Neural cell (in vitro differentiated cells): ENCODE measurements at regions not wholly inside any gene's neighbourhood (a gene's known extent, or its start where the extent isn't known, plus 50 kb on each side); places are given as distances from the start of the nearest gene placed in this dataset.

Source experiments
- H2AFZ ChIP-seq: fragments of 200-600, 300-800 bp; sonication (generic), shearing (Covaris generic); 2 replicates; pipeline ENCODE4 v1.6.0; 2014; ENCODE audit warnings: low read depth, mild to moderate bottlenecking, antibody characterized with exemption, low read length, moderate library complexity
- H3F3A ChIP-seq: fragments of 200-600 bp; shearing (Covaris generic); 2 replicates; pipeline ENCODE4 v1.6.1; 2016; ENCODE audit warnings: mild to moderate bottlenecking, moderate library complexity, mixed read lengths, antibody characterized with exemption, low read length; ENCODE audit not compliant: insufficient read depth, poor library complexity, severe bottlenecking
- H3K27ac ChIP-seq: fragments of 200-600, 300-800 bp; sonication (generic), shearing (Covaris generic); 2 replicates; pipeline ENCODE4 v1.5.1; 2014; ENCODE audit warnings: mild to moderate bottlenecking, low read length, moderate library complexity
- H3K27me3 ChIP-seq: fragments of 300-800, 200-600 bp; sonication (generic), shearing (Covaris generic); 2 replicates; pipeline ENCODE4 v1.6.0; 2014; ENCODE audit warnings: mild to moderate bottlenecking, low read depth, low read length, moderate library complexity; ENCODE audit not compliant: insufficient read depth
- H3K36me3 ChIP-seq: fragments of 300-800, 200-600 bp; sonication (generic), shearing (Covaris generic); 2 replicates; pipeline ENCODE4 v1.5.1; 2014; ENCODE audit warnings: mild to moderate bottlenecking, antibody characterized with exemption, low read length, moderate library complexity; ENCODE audit not compliant: insufficient read depth
- H3K4me2 ChIP-seq: fragments of 300-800, 200-600 bp; sonication (generic), shearing (Covaris generic); 2 replicates; pipeline ENCODE4 v1.6.0; 2014; ENCODE audit warnings: mild to moderate bottlenecking, low read length
- H3K4me3 ChIP-seq: fragments of 300-800, 200-600 bp; sonication (generic), shearing (Covaris generic); 2 replicates; pipeline ENCODE4 v1.5.1; 2014; ENCODE audit warnings: mild to moderate bottlenecking, low read length, moderate library complexity
- H3K79me2 ChIP-seq: fragments of 200-600 bp; shearing (Covaris generic); replicated peaks from 2 replicates; pipeline ENCODE4 v1.6.0; 2014; ENCODE audit warnings: mild to moderate bottlenecking, low read length, moderate library complexity; ENCODE audit not compliant: insufficient read depth
- H3K9ac ChIP-seq: fragments of 300-800, 200-600 bp; sonication (generic), shearing (Covaris generic); 2 replicates; pipeline ENCODE4 v1.6.1; 2016; ENCODE audit warnings: mild to moderate bottlenecking, low read length, mixed read lengths
- H3K9me2 ChIP-seq: fragments of 200-600 bp; shearing (Covaris generic); 2 replicates; pipeline ENCODE4 v1.6.1; 2016; ENCODE audit warnings: mild to moderate bottlenecking, low read length, mixed read lengths; ENCODE audit not compliant: insufficient read depth
- H3K9me3 ChIP-seq: fragments of 200-600, 300-800 bp; sonication (generic), shearing (Covaris generic); 2 replicates; pipeline ENCODE4 v1.6.1; 2016; ENCODE audit warnings: mild to moderate bottlenecking, mixed run types, low read length, moderate library complexity, mixed read lengths
- H4K20me1 ChIP-seq: fragments of 200-600 bp; shearing (Covaris generic); 2 replicates; pipeline ENCODE4 v1.6.1; 2016; ENCODE audit warnings: mild to moderate bottlenecking, mixed run types; ENCODE audit not compliant: insufficient read depth
- EP300 ChIP-seq: fragments of 450-650 bp; conservative IDR thresholded peaks from 2 replicates; pipeline ENCODE4 v1.6.1; 2014; ENCODE audit warnings: antibody characterized with exemption, mild to moderate bottlenecking, moderate library complexity; ENCODE audit not compliant: poor library complexity, severe bottlenecking
- EZH2 ChIP-seq: fragments of 200-600, 300-800 bp; shearing (Covaris generic), sonication (generic); IDR thresholded peaks from 2 replicates; pipeline ENCODE4 v1.6.1; 2014; ENCODE audit warnings: antibody characterized with exemption, low read length, borderline replicate concordance, mild to moderate bottlenecking; ENCODE audit not compliant: insufficient read depth, poor library complexity, severe bottlenecking
- MXI1 ChIP-seq: fragments of 450-650 bp; conservative IDR thresholded peaks from 2 replicates; pipeline ENCODE4 v1.6.1; 2014; ENCODE audit warnings: antibody characterized with exemption, mild to moderate bottlenecking; ENCODE audit not compliant: poor library complexity, severe bottlenecking
- POLR2AphosphoS5 ChIP-seq: IDR thresholded peaks from 2 replicates; pipeline ENCODE4 v1.6.1; 2012
- RAD21 ChIP-seq: fragments of 450-650 bp; conservative IDR thresholded peaks from 2 replicates; pipeline ENCODE4 v1.6.1; 2014; ENCODE audit warnings: antibody characterized with exemption, mild to moderate bottlenecking, moderate library complexity
- SMC3 ChIP-seq: fragments of 450-650 bp; conservative IDR thresholded peaks from 2 replicates; pipeline ENCODE4 v1.6.1; 2014; ENCODE audit warnings: antibody characterized with exemption, mild to moderate bottlenecking, moderate library complexity; ENCODE audit not compliant: poor library complexity
- TAF1 ChIP-seq: IDR thresholded peaks from 2 replicates; pipeline ENCODE4 v1.6.1; 2012; ENCODE audit warnings: low read depth
- TF ChIP-seq, protein P1 (sequence below): fragments of 450-650 bp; IDR thresholded peaks from 2 replicates; pipeline ENCODE4 v1.5.1; 2014; ENCODE audit warnings: antibody characterized with exemption, mild to moderate bottlenecking, moderate library complexity; ENCODE audit not compliant: poor library complexity, severe bottlenecking
- TF ChIP-seq, protein P2 (sequence below): IDR thresholded peaks from 2 replicates; pipeline ENCODE4 v1.6.1; 2012; ENCODE audit warnings: borderline replicate concordance

DNA sequence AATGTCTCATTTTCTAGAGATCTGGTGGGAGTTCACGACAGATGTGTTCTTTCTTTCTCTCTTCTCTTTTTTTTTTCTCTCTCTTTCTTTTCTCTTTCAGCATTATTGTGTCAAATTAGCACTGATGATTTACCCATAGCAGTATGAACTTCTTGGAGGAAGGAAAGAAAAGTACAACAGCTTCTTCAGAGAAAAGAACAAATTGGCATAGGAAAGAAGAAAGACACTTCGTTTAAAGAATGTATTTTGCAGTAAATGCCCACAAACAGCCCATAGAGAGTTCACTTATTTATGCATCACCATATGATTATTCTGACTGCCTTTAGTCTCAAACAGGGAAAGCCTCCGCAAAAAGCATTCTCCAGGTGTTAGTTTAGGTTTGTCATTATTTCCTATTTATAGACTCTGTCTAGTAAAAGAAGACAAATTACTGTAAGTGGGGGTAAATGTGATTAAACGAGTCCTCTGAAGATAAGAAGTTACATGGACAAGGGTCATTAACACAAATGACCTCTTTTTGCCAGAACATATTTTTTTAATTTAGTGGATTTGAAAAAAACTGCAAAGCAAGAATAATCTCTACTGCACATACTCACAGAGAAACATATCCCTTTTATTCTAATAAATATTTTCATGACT lies 68.0 kb downstream of the POU5F2 start:
- H4K20me1 ChIP-seq, result no peaks in the 10 kb centered on the region
- H3K79me2 ChIP-seq, result no peaks in the 10 kb centered on the region
- no peak overlapping the region for H3K4me3 ChIP-seq
- no peak overlapping the region for H3K9ac ChIP-seq
- no peaks in the 10 kb centered on the region for H3F3A ChIP-seq
- no peaks in the 10 kb centered on the region for H3K9me3 ChIP-seq
- H2AFZ ChIP-seq, result no peak overlapping the region
- no peaks in the 10 kb centered on the region for H3K36me3 ChIP-seq
- H3K4me2 ChIP-seq, result no peak overlapping the region
- H3K9me2 ChIP-seq, result no peaks in the 10 kb centered on the region
- H3K27ac ChIP-seq, result no peak overlapping the region
- TF ChIP-seq TAF1, result no peak
- TF ChIP-seq, protein P1, sequence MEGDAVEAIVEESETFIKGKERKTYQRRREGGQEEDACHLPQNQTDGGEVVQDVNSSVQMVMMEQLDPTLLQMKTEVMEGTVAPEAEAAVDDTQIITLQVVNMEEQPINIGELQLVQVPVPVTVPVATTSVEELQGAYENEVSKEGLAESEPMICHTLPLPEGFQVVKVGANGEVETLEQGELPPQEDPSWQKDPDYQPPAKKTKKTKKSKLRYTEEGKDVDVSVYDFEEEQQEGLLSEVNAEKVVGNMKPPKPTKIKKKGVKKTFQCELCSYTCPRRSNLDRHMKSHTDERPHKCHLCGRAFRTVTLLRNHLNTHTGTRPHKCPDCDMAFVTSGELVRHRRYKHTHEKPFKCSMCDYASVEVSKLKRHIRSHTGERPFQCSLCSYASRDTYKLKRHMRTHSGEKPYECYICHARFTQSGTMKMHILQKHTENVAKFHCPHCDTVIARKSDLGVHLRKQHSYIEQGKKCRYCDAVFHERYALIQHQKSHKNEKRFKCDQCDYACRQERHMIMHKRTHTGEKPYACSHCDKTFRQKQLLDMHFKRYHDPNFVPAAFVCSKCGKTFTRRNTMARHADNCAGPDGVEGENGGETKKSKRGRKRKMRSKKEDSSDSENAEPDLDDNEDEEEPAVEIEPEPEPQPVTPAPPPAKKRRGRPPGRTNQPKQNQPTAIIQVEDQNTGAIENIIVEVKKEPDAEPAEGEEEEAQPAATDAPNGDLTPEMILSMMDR, result no peak
- no peaks in the 10 kb centered on the region for H3K27me3 ChIP-seq

DNA sequence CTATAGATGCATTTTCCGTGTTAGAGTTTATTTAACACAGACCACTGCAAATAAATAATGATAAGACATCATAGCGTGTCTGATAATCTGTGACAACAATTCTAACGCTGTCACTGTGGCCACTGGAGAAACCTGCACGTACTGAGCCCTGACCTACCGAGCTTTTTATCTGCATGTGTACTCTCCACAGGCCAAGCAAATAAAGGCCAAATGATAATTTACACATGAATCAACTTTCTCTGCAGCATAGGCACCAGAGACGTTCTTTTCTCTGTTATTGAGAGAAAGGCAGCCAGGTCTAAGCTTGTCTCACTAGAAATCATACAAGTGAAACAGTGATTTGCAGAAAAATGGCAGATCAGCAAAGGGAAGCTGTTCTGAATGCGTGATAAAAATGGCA lies 75.8 kb downstream of the POU5F2 start:
- no peaks in the 10 kb centered on the region for H3K79me2 ChIP-seq
- no peaks in the 10 kb centered on the region for H4K20me1 ChIP-seq
- H3K27me3 ChIP-seq, result no peaks in the 10 kb centered on the region
- no peak overlapping the region for H3K9ac ChIP-seq
- no peaks in the 10 kb centered on the region for H3K9me3 ChIP-seq
- peak overlapping the region; percentile 26 for H3K27ac ChIP-seq
- no peaks in the 10 kb centered on the region for H3F3A ChIP-seq
- H3K36me3 ChIP-seq, result no peaks in the 10 kb centered on the region
- no peak overlapping the region for H2AFZ ChIP-seq
- no peaks in the 10 kb centered on the region for H3K9me2 ChIP-seq
- H3K4me3 ChIP-seq, result peak overlapping the region; percentile 17
- H3K4me2 ChIP-seq, result no peak overlapping the region
- TF ChIP-seq EP300 (peak; percentile 47), TAF1 (no peak), SMC3 (no peak)

DNA sequence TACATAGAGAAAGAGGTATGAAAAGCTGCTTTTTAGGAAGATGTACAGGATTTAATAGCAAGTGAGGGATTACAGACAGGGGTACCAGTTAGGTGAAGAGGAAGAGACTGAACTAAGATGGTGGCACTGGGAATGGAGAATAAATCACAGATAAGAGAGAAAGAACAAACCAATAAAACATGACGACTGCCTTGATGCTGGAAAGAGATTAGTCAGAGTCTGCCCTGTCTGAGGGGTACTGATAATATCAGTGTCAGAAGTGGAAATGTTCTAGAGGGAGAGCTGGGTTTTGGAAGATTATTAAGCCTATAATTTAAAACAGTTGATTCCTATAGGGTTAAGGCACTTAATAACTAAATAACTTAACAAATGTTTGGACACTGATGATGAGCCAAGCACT lies 77.7 kb downstream of the NR2F1 start:
- Histone ChIP-seq H4K20me1 (no peaks in the 10 kb centered on the region), H3K27ac (no peak overlapping the region), H3K9me3 (no peaks in the 10 kb centered on the region), H2AFZ (no peak overlapping the region), H3K36me3 (no peaks in the 10 kb centered on the region), H3F3A (no peaks in the 10 kb centered on the region), H3K4me2 (no peak overlapping the region), H3K4me3 (no peak overlapping the region), H3K27me3 (no peaks in the 10 kb centered on the region), H3K9me2 (no peaks in the 10 kb centered on the region), H3K9ac (no peak overlapping the region), H3K79me2 (no peaks in the 10 kb centered on the region)
- TF ChIP-seq MXI1 (no peak), RAD21 (no peak), TAF1 (no peak), POLR2AphosphoS5 (no peak), EP300 (no peak), SMC3 (no peak), EZH2 (no peak)
- TF ChIP-seq, protein P2, sequence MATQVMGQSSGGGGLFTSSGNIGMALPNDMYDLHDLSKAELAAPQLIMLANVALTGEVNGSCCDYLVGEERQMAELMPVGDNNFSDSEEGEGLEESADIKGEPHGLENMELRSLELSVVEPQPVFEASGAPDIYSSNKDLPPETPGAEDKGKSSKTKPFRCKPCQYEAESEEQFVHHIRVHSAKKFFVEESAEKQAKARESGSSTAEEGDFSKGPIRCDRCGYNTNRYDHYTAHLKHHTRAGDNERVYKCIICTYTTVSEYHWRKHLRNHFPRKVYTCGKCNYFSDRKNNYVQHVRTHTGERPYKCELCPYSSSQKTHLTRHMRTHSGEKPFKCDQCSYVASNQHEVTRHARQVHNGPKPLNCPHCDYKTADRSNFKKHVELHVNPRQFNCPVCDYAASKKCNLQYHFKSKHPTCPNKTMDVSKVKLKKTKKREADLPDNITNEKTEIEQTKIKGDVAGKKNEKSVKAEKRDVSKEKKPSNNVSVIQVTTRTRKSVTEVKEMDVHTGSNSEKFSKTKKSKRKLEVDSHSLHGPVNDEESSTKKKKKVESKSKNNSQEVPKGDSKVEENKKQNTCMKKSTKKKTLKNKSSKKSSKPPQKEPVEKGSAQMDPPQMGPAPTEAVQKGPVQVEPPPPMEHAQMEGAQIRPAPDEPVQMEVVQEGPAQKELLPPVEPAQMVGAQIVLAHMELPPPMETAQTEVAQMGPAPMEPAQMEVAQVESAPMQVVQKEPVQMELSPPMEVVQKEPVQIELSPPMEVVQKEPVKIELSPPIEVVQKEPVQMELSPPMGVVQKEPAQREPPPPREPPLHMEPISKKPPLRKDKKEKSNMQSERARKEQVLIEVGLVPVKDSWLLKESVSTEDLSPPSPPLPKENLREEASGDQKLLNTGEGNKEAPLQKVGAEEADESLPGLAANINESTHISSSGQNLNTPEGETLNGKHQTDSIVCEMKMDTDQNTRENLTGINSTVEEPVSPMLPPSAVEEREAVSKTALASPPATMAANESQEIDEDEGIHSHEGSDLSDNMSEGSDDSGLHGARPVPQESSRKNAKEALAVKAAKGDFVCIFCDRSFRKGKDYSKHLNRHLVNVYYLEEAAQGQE, result no peak
- TF ChIP-seq, protein P1, result no peak
